Adipocyte (in vitro differentiated cells): ENCODE measurements at regions not wholly inside any gene's neighbourhood (a gene's known extent, or its start where the extent isn't known, plus 50 kb on each side); places are given as distances from the start of the nearest gene placed in this dataset.
"Not testable (repeated sequence)": the region's sequence is repeated elsewhere in the genome, so short reads cannot be mapped to it uniquely, and the experiment has no call there.

Experiments used
- DNase-seq: peaks from one replicate; pipeline ENCODE4 v3.0.0-alpha.2; 2015; ENCODE audit warnings: low read depth
- H3K27me3 ChIP-seq: replicated peaks from 2 replicates; pipeline ENCODE4 v1.7.0; 2013; ENCODE audit warnings: mild to moderate bottlenecking, low read length, moderate library complexity; ENCODE audit not compliant: control insufficient read depth, insufficient read depth
- H3K36me3 ChIP-seq: 2 replicates; pipeline ENCODE4 v1.7.0; 2013; ENCODE audit warnings: low read length, mild to moderate bottlenecking, moderate library complexity; ENCODE audit not compliant: control insufficient read depth, insufficient read depth, severe bottlenecking
- H3K4me1 ChIP-seq: 2 replicates; pipeline ENCODE4 v1.7.0; 2013; ENCODE audit warnings: mild to moderate bottlenecking, low read length, moderate library complexity; ENCODE audit not compliant: control insufficient read depth, insufficient read depth
- H3K4me3 ChIP-seq: 2 replicates; pipeline ENCODE4 v1.7.0; 2013; ENCODE audit warnings: mild to moderate bottlenecking, low read length, moderate library complexity
- H3K9ac ChIP-seq: 2 replicates; pipeline ENCODE4 v1.7.0; 2013; ENCODE audit warnings: mild to moderate bottlenecking, low read length, moderate library complexity
- H3K9me3 ChIP-seq: 2 replicates; pipeline ENCODE4 v1.7.0; 2013; ENCODE audit warnings: mild to moderate bottlenecking, low read length, moderate library complexity; ENCODE audit not compliant: control insufficient read depth

GRCh38 chr5:150960791-150961396 is 56.1 kb upstream of the ZNF300 start:
- Histone ChIP-seq H3K9ac (no peak overlapping the region), H3K36me3 (no peaks in the 10 kb centered on the region), H3K4me1 (no peaks in the 10 kb centered on the region), H3K9me3 (peaks cover 79% of the 10 kb centered on the region), H3K4me3 (no peak overlapping the region), H3K27me3 (no peaks in the 10 kb centered on the region)
- no peak for DNase-seq

DNA sequence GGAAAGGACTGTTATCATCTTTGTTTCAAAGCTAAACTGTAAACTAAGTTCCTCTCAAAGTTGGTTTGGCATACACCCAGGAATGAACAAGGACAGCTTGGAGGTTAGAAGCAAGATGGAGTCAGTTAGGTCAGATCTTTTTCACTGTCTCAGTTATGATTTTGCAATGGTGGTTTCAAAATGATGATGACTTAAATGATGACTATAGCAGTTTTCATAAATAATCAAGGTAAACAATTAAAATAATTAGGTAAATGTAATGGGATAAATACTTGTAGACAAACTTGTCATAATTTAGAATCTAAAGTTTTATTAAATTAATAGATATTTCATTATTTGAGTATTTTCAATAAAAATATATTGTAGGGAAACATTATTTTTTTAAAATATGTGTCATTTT is 55.5 kb upstream of the ZNF300 start:
- not testable (repeated sequence) for H3K36me3 ChIP-seq, H3K4me1 ChIP-seq, DNase-seq, H3K4me3 ChIP-seq, H3K27me3 ChIP-seq, H3K9ac ChIP-seq
- peaks cover 84% of the 10 kb centered on the region for H3K9me3 ChIP-seq
